Neural cell (in vitro differentiated cells): ENCODE measurements at regions not wholly inside any gene's neighbourhood (a gene's known extent, or its start where the extent isn't known, plus 50 kb on each side); places are given as distances from the start of the nearest gene placed in this dataset.
A peak's percentile ranks its signal among the peaks of the same experiment; 100 is the strongest.

Source experiments
- H2AFZ ChIP-seq: fragments of 200-600, 300-800 bp; sonication (generic), shearing (Covaris generic); 2 replicates; pipeline ENCODE4 v1.6.0; 2014; ENCODE audit warnings: low read depth, mild to moderate bottlenecking, antibody characterized with exemption, low read length, moderate library complexity
- H3F3A ChIP-seq: fragments of 200-600 bp; shearing (Covaris generic); 2 replicates; pipeline ENCODE4 v1.6.1; 2016; ENCODE audit warnings: mild to moderate bottlenecking, moderate library complexity, mixed read lengths, antibody characterized with exemption, low read length; ENCODE audit not compliant: insufficient read depth, poor library complexity, severe bottlenecking
- H3K27ac ChIP-seq: fragments of 200-600, 300-800 bp; sonication (generic), shearing (Covaris generic); 2 replicates; pipeline ENCODE4 v1.5.1; 2014; ENCODE audit warnings: mild to moderate bottlenecking, low read length, moderate library complexity
- H3K27me3 ChIP-seq: fragments of 300-800, 200-600 bp; sonication (generic), shearing (Covaris generic); 2 replicates; pipeline ENCODE4 v1.6.0; 2014; ENCODE audit warnings: mild to moderate bottlenecking, low read depth, low read length, moderate library complexity; ENCODE audit not compliant: insufficient read depth
- H3K36me3 ChIP-seq: fragments of 300-800, 200-600 bp; sonication (generic), shearing (Covaris generic); 2 replicates; pipeline ENCODE4 v1.5.1; 2014; ENCODE audit warnings: mild to moderate bottlenecking, antibody characterized with exemption, low read length, moderate library complexity; ENCODE audit not compliant: insufficient read depth
- H3K4me2 ChIP-seq: fragments of 300-800, 200-600 bp; sonication (generic), shearing (Covaris generic); 2 replicates; pipeline ENCODE4 v1.6.0; 2014; ENCODE audit warnings: mild to moderate bottlenecking, low read length
- H3K4me3 ChIP-seq: fragments of 300-800, 200-600 bp; sonication (generic), shearing (Covaris generic); 2 replicates; pipeline ENCODE4 v1.5.1; 2014; ENCODE audit warnings: mild to moderate bottlenecking, low read length, moderate library complexity
- H3K79me2 ChIP-seq: fragments of 200-600 bp; shearing (Covaris generic); replicated peaks from 2 replicates; pipeline ENCODE4 v1.6.0; 2014; ENCODE audit warnings: mild to moderate bottlenecking, low read length, moderate library complexity; ENCODE audit not compliant: insufficient read depth
- H3K9ac ChIP-seq: fragments of 300-800, 200-600 bp; sonication (generic), shearing (Covaris generic); 2 replicates; pipeline ENCODE4 v1.6.1; 2016; ENCODE audit warnings: mild to moderate bottlenecking, low read length, mixed read lengths
- H3K9me2 ChIP-seq: fragments of 200-600 bp; shearing (Covaris generic); 2 replicates; pipeline ENCODE4 v1.6.1; 2016; ENCODE audit warnings: mild to moderate bottlenecking, low read length, mixed read lengths; ENCODE audit not compliant: insufficient read depth
- H3K9me3 ChIP-seq: fragments of 200-600, 300-800 bp; sonication (generic), shearing (Covaris generic); 2 replicates; pipeline ENCODE4 v1.6.1; 2016; ENCODE audit warnings: mild to moderate bottlenecking, mixed run types, low read length, moderate library complexity, mixed read lengths
- H4K20me1 ChIP-seq: fragments of 200-600 bp; shearing (Covaris generic); 2 replicates; pipeline ENCODE4 v1.6.1; 2016; ENCODE audit warnings: mild to moderate bottlenecking, mixed run types; ENCODE audit not compliant: insufficient read depth
- EP300 ChIP-seq: fragments of 450-650 bp; conservative IDR thresholded peaks from 2 replicates; pipeline ENCODE4 v1.6.1; 2014; ENCODE audit warnings: antibody characterized with exemption, mild to moderate bottlenecking, moderate library complexity; ENCODE audit not compliant: poor library complexity, severe bottlenecking
- EZH2 ChIP-seq: fragments of 200-600, 300-800 bp; shearing (Covaris generic), sonication (generic); IDR thresholded peaks from 2 replicates; pipeline ENCODE4 v1.6.1; 2014; ENCODE audit warnings: antibody characterized with exemption, low read length, borderline replicate concordance, mild to moderate bottlenecking; ENCODE audit not compliant: insufficient read depth, poor library complexity, severe bottlenecking
- MXI1 ChIP-seq: fragments of 450-650 bp; conservative IDR thresholded peaks from 2 replicates; pipeline ENCODE4 v1.6.1; 2014; ENCODE audit warnings: antibody characterized with exemption, mild to moderate bottlenecking; ENCODE audit not compliant: poor library complexity, severe bottlenecking
- POLR2AphosphoS5 ChIP-seq: IDR thresholded peaks from 2 replicates; pipeline ENCODE4 v1.6.1; 2012
- RAD21 ChIP-seq: fragments of 450-650 bp; conservative IDR thresholded peaks from 2 replicates; pipeline ENCODE4 v1.6.1; 2014; ENCODE audit warnings: antibody characterized with exemption, mild to moderate bottlenecking, moderate library complexity
- REST ChIP-seq: IDR thresholded peaks from 2 replicates; pipeline ENCODE4 v1.6.1; 2012; ENCODE audit warnings: borderline replicate concordance
- SMC3 ChIP-seq: fragments of 450-650 bp; conservative IDR thresholded peaks from 2 replicates; pipeline ENCODE4 v1.6.1; 2014; ENCODE audit warnings: antibody characterized with exemption, mild to moderate bottlenecking, moderate library complexity; ENCODE audit not compliant: poor library complexity
- TAF1 ChIP-seq: IDR thresholded peaks from 2 replicates; pipeline ENCODE4 v1.6.1; 2012; ENCODE audit warnings: low read depth
- TF ChIP-seq, protein P1 (sequence below): fragments of 450-650 bp; IDR thresholded peaks from 2 replicates; pipeline ENCODE4 v1.5.1; 2014; ENCODE audit warnings: antibody characterized with exemption, mild to moderate bottlenecking, moderate library complexity; ENCODE audit not compliant: poor library complexity, severe bottlenecking

DNA sequence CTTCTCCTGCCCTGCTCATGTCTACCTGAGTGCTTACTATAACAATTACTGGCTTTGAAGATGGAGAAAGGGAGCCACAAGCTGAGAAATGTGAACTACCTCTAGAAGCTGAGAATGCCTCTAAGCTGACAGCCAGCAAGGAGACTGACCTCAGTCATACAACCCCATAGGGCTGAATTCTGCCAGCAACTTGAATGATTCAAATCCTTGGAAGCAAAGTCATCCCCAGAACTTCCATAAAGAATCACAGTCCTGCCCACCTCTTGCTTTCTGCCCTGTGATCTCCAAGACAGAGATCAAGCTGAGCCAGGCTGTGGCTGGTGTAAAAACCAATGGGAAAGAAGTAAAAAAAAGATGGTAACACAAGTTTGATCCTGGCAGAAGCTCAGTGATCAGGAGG is 288.2 kb upstream of the SPHKAP start:
- Histone ChIP-seq H3F3A (no peaks in the 10 kb centered on the region), H3K9me2 (no peaks in the 10 kb centered on the region), H3K27ac (no peak overlapping the region), H3K27me3 (no peaks in the 10 kb centered on the region), H3K4me3 (no peak overlapping the region), H3K4me2 (no peak overlapping the region), H3K79me2 (no peaks in the 10 kb centered on the region), H4K20me1 (no peaks in the 10 kb centered on the region), H3K9me3 (no peaks in the 10 kb centered on the region), H2AFZ (no peak overlapping the region), H3K36me3 (no peaks in the 10 kb centered on the region), H3K9ac (no peak overlapping the region)
- no peak for TF ChIP-seq MXI1
- TF ChIP-seq EP300 = no peak
- no peak for TF ChIP-seq EZH2
- TF ChIP-seq, protein P1, sequence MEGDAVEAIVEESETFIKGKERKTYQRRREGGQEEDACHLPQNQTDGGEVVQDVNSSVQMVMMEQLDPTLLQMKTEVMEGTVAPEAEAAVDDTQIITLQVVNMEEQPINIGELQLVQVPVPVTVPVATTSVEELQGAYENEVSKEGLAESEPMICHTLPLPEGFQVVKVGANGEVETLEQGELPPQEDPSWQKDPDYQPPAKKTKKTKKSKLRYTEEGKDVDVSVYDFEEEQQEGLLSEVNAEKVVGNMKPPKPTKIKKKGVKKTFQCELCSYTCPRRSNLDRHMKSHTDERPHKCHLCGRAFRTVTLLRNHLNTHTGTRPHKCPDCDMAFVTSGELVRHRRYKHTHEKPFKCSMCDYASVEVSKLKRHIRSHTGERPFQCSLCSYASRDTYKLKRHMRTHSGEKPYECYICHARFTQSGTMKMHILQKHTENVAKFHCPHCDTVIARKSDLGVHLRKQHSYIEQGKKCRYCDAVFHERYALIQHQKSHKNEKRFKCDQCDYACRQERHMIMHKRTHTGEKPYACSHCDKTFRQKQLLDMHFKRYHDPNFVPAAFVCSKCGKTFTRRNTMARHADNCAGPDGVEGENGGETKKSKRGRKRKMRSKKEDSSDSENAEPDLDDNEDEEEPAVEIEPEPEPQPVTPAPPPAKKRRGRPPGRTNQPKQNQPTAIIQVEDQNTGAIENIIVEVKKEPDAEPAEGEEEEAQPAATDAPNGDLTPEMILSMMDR = no peak
- TF ChIP-seq SMC3 = no peak
- TF ChIP-seq REST = no peak
- TF ChIP-seq TAF1 = no peak
- TF ChIP-seq RAD21 = no peak

- H4K20me1 ChIP-seq = no peaks in the 10 kb centered on the region
- H3F3A ChIP-seq = no peaks in the 10 kb centered on the region
- H3K79me2 ChIP-seq = no peaks in the 10 kb centered on the region
- no peak overlapping the region for H3K4me2 ChIP-seq
- H3K27me3 ChIP-seq = no peaks in the 10 kb centered on the region
- H3K36me3 ChIP-seq = no peaks in the 10 kb centered on the region
- no peak overlapping the region for H3K9ac ChIP-seq
- TF ChIP-seq POLR2AphosphoS5 (peak; percentile 71), EP300 (peak; percentile 93), TAF1 (no peak)
- H2AFZ ChIP-seq = no peak overlapping the region
- H3K4me3 ChIP-seq = no peak overlapping the region
- H3K9me2 ChIP-seq = no peaks in the 10 kb centered on the region
- no peaks in the 10 kb centered on the region for H3K9me3 ChIP-seq
- no peak overlapping the region for H3K27ac ChIP-seq
Measured at GRCh38 chr2:228466851-228467250, 285.4 kb upstream of the SPHKAP start.

DNA sequence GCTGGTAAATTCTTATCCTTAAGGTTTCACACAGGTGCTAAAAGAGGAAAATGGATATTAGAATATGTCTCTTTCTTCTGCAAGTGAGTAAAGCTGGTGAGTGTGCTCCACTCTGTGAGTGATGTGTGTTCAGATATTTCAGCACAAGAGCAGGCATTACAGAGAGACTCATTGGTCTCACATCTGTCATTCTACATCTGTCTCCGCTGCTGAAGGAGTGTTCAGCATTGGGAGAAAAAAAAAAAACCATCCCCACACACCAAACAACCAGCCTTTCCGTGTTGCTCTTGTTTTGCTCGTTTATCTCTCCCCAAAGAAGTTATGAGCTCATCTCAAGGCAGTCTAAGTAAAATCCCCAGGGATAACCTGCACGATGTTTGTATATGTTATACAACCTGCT is 283.9 kb upstream of the SPHKAP start:
- Histone ChIP-seq H2AFZ (no peak overlapping the region), H3K27me3 (no peaks in the 10 kb centered on the region), H3F3A (no peaks in the 10 kb centered on the region), H3K9me3 (no peaks in the 10 kb centered on the region), H3K27ac (peak overlapping the region; percentile 4), H3K4me3 (no peak overlapping the region), H3K9ac (no peak overlapping the region), H3K36me3 (no peaks in the 10 kb centered on the region), H3K4me2 (no peak overlapping the region), H3K79me2 (no peaks in the 10 kb centered on the region), H3K9me2 (no peaks in the 10 kb centered on the region), H4K20me1 (no peaks in the 10 kb centered on the region)
- no peak for TF ChIP-seq SMC3
- TF ChIP-seq EP300 = peak; percentile 40
- TF ChIP-seq, protein P1 = no peak
- no peak for TF ChIP-seq MXI1
- TF ChIP-seq POLR2AphosphoS5 = peak; percentile 44
- no peak for TF ChIP-seq TAF1
- no peak for TF ChIP-seq EZH2
- TF ChIP-seq REST = no peak
- no peak for TF ChIP-seq RAD21
